ENCODE measurements at regions not wholly inside any gene's neighbourhood (a gene's known extent, or its start where the extent isn't known, plus 50 kb on each side); places are given as distances from the start of the nearest gene placed in this dataset.
"Not testable (repeated sequence)": the region's sequence is repeated elsewhere in the genome, so short reads cannot be mapped to it uniquely, and the experiment has no call there.

DNA sequence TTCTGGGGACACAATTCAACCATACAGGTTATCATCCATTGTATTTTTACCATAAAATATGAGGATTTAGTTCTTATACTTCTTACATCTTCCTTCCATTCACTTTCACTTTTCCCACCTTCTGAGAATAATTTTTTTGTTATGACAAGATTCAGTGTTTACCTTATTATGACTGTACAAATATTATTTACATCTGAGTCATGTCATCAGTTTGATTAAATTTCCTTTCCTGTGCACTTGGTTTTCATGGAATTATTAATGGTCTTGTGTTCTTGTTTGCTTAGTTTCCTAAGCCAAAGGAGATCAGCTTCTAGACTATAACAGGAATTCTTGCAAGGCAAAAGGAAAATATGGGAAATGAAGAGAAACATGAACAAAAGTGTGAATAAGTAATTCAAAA lies 366.5 kb downstream of the TMEM38B start:
- DNase-seq, result no peak

DNA sequence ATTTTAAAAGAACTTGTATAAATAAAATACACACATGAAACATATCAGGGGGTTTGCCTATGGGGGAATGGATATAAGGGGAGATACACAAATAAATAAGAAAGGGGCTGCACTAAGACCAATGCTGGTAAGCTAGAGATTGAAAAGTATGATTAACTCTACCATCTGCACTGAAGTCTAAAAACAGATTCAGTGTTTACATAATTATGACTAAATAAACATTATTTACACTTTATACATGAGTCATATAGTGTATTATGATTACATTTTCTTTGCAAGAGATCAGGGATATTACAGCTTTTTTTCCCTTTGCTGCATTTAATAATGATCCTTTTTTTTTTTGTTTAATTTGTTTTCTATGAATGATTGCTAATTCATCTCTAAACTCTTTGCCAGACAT lies 367.9 kb downstream of the TMEM38B start:
- no peak for DNase-seq

DNA sequence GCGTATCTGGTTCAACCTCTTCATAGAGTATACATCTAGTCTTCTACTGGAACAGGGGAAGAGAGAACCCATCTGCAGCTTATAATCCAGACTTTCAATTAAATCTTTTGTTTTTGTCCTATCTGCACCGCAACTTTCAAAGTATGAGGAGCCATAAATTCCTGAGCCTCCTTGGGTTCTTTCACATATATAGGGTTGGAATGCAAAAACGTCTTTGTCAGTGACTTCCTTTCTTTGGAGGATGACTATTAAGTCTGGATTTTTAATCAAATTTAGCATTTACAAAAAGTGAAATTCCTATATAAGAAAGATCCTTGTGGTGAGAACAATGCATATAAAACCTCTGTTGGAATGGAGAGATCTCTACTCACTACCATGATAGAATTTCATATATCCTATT lies 370.8 kb downstream of the TMEM38B start:
- no peak for DNase-seq

DNA sequence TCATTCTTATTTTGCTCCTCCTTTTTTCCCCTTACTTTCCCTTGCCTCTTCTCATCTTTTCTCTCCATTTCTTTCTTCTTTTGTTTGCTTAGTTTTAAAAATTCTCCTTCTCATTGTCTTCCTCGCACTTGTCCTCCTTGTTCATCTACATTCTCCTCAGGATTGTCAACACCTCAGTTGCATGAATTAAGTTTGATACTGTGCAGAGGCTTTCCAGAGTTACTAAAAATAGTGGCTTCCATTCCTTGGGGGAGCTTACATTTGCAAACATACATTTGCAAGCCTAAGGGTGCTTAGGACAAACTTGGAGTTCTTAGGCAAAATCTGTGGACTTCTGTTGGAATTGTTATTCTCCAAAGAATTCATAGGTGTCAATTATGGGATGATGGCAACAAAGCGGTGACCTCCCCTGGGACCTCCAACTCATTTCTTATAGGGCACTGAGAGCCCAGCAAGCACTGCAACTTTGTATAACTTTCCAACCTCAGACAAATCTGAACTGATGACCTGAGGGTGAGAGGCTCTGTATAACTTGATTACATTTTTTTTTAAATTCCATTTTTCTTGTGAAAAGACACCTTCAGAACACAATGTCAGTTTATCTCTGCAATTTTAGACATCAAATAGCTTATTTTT lies 371.4 kb downstream of the TMEM38B start:
- DNase-seq, result no peak

DNA sequence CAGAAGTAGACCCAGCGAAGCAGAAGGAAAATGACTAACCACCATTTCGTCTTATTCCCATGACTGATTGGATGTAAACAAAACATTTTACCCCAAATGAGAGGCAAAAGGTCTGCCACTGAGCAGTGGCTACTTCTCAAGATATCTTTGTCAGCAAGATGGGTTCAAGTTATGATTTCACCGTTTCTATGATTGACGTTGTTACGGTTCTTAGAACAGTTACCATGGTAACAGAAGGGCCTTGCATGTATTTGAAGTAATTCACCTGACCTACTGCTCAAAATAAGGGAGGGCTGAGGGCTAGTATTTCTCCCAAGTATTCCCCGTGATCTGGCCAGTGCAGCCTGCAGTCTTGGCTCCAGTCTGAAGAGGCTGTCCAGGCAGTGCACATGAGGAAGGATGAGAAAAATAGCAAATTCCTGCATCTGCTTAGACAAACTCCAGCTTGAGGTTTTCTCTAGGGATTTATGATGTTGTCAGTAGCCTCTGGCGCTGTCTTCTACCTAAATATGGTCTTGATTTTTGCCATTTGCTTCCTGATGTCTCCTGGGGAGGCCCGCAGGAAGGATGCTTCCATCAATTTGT lies 372.7 kb downstream of the TMEM38B start:
- no peak for DNase-seq

DNA sequence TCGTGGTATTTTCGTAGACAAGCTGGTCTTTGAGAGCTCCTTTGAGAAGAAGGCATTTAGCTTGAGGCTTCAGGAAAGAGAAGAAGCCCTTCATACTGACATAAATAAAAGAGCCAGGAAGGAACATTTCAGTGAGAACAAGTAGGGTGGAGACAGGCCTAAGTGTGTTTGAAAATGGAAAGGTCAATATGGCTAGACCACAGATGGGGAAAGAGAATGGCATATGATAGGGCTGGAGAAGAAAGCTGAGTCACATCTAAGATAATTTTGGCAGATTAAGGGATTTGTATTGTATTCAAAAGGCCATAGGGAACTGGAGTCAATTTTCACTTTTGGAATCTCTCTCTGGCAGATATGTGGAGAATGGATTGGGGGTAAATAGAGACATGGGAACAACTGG lies 374.9 kb downstream of the TMEM38B start:
- no peak for DNase-seq

DNA sequence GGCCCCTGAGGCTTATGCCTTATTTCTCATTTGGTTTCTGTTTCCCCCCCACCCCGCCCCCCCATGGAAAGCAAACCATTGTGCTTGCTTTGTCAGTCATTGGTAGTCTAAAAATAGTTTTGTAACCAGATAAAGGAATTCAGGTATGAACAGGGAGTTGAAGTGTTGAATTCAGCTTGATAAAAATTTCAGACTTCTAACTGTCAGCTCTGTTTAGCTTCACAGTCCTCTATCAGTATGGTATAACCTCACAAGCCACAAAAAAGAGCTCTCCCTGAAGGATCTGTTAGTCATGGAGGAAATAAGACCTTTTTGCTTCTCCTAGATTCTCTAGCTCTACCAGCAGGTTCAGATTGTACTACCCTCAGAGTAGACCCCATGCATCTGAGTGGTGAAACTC lies 378.1 kb downstream of the TMEM38B start:
- no peak for DNase-seq

DNA sequence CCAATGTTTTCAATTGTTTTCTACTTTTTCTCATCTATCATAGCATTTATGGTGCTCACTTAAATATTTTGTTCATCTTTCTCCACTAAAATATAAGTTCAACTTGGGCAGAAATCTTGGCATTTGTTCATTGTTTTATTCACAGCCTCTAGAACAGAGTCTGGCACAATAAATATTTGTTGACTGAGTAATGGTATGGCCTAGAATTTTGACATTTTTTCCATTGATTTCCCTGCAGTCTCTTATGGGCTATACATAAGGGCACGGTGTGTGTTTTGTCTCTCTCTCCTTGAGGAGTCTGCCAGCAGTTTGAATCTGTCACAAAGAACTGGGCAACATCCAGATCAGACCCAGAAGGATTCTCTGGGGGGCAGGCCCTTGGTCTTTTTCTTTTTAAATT lies 379.7 kb downstream of the TMEM38B start:
- no peak for DNase-seq

DNA sequence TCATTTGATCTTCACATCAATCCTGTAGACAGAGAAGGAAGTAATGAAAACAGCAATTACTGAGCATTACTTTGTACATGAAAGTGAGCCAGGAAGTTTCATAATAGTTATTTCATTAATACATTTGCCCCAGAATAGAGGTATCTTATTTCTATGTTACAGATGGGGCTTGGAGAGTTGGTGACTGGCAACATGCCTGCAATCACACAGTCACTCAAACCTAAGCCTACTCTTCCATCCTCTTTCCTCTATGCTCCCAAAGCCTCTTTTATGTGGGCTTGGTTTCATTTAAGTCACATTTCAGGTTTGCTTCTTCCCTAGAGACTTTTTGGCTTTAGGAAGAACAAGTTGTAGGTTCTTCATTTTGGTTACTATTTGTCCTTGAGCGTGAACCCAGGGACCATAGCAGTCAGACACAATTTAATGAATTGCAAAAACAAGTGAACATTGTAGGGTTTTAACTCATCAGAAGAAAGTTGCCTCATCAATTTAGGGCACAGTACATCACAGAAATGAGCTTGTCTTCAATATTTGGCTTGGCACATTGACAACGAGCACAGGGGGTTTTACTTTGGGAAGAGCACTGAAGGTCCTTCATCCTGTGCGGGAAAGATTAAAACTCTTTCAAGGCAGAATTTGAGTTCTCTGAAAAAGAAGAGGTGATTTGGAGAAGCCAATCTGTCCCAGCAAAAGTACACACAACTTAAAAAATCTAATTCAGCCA lies 381.1 kb downstream of the TMEM38B start:
- no peak for DNase-seq

DNA sequence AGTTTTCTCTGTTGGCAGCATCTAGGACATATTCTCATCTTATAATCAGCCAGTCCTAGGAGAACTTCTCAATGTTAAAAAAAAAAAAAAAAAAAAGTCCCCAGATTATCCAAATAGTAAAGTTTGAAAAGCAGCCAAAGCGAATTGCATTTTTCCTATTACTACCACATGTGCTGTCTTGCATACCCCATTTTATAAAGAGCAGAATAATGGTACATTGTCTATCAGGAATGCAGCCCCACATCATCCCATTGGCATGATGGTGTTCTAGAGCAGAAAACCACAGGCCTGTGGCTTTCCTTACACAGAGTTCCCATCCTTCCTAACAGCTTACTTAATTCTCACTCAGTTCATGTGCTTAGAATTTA lies 381.6 kb downstream of the TMEM38B start:
- DNase-seq, result no peak

DNA sequence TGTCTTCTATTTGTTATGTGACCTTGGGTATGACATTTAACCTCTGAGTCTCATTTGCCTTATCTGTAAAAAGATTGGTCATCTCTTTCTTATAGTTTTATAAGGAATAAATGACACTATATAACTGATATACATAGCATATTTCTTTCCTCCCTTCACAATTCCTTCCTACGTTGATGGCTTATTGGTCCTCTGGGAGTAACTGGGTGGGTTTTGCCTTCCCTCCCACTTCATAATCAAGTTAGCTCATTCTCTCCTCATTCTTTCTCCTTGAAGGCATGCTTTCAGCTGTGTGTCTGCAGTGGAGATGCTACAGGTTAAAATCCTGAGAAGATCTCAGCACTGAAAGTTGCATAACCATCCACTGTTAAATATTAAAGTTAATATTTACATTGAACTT lies 382.4 kb downstream of the TMEM38B start:
- no peak for DNase-seq

DNA sequence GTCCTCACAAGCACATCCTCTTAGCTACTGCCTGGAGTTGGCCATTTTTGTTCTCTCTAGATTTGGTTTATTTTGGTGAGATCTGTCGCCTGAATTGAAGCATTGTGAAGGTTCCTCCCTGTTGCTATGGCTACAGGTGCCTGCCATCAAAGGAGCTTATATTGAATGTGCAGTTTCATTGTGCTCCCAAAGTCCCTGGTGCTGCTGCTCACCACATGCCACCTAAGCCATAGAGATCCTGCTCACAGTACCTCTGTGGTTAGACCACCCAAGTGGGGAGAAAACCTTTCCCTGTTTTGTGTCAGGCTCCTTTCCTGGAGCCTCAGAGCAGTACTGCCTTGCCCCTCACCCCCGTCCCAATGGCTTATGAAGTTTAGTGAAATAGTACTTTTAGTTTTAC lies 383.4 kb downstream of the TMEM38B start:
- no peak for DNase-seq

DNA sequence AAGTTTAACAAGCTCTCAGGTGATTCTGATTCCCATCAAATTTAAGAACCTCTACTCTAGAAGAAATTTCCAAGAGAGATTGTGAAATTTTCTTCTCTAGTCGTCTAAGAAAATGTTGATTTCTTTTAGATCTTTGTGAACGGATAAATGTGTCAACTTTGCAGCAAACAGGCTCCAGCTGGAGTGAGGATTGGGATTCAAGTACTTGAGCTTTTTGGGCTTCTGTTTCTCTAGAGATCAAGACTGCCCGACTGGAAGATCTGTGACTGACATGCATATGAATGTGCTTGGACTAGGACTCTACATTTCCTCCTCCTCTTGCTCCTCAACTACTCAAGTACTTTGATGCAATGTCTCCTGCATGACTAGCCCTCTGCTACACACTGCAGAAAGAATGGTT lies 388.3 kb downstream of the TMEM38B start:
- no peak for DNase-seq

DNA sequence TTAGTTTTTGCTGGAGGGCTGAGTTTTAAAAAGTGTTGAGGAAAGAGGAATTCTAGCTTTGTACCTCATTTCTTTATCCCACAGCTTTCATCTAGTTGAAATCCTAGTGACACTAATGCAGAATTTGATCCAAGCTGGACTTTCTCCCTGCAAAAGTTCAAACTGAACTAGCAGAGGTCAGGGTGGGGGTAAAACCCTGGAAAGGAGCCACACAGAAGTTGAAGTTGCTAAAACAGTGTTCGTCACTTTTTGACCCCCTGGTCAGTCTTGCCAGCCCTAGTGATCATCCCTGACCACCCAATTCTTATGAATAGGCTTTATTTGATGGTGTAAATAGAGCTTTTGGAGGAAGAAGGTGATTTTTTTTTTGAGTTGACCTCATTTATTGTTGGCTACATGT lies 390.4 kb downstream of the TMEM38B start:
- DNase-seq, result no peak

DNA sequence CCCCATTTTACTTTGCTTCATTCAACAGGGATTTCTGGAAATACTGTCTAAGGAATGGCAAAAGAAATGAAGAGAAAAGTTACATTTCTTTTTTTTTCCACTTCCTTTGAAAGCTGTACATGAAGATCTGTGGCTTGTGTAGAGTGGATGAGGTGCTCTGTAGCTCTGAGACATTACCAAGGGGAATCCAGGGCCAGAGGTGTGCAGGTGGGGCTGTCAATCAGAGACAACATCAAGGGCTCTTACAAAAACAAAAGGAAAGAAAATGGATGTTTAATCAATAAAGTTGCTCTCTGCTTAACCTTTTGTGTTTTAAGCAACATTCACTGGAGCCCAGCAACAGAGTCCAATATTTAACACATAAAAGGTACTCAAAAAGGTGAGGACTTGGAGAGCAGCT lies 391.1 kb downstream of the TMEM38B start:
- DNase-seq, result no peak

DNA sequence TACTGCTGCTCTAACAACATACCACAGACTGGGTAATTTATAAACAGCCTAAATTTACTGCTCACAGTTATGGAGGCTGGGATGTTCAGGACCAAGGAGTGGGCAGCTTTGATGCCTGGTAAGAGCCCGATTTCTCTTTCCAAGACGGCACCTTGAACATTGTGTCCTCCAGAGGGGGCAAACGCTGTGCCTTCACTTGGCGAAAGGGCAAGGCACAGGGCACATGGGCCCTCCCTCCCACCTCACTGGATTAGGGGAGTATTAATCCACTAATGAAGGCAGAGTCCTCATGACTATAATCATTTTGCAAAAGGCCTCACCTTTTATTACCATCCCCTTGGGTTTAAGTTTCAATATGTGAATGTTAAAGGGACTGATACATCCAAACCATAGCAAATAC lies 397.7 kb downstream of the TMEM38B start:
- DNase-seq, result no peak

DNA sequence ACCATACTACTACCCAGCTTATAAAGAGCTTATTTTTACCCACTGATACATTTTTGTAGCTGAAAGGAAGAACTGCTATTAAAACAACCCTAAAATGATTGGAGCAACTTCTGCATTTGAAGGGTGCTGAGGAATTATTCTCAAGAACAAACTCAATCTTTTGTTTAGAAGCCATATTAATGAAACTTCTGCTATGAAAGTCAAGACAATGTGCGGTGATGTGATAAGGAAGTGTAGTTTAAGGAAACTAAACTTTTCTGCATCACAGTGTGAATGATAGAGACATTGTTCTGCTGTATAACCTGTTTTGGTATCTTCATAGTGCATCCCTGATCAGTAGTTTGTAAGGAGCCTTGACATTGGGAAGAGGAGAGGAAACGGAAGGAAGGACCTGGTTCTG lies 408.5 kb downstream of the TMEM38B start:
- no peak for DNase-seq

DNA sequence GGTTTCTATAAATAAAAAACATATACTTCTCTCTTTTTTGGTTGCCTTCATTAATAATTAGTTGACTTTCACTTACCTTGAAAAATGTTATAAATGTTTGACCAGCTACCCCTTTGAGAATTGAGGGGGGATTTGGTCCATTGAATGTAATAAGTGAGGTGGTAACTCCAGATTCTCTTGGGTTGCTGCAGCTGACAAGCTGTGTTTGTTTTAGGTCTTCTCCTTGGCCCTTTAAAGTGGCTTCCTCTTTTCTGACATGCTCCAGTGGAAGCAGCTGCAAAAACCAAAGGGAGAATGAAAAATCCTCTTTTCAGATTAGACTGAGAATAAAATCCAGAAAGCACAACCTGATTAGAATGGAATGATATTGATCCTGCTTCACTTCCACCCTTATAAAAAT lies 410.5 kb downstream of the TMEM38B start:
- no peak for DNase-seq

DNA sequence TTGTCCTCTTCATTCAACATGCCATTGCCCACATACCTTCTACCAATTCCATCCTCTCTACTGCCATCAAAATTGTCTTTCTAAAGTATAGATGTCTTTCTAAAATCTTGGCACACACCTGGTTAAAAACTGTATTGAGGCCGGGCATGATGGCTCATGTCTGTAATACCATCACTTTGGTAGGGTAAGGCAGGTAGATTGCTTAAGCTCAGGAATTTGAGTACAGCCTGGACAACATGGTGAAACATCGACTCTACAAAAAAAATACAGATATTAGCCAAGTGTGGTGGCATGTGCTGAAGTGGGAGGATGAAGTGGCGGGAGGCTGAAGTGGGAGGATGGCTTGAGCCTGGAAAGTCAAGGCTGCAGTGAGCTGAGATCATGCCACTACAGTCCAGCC lies 412.1 kb downstream of the TMEM38B start:
- DNase-seq, result no peak

DNA sequence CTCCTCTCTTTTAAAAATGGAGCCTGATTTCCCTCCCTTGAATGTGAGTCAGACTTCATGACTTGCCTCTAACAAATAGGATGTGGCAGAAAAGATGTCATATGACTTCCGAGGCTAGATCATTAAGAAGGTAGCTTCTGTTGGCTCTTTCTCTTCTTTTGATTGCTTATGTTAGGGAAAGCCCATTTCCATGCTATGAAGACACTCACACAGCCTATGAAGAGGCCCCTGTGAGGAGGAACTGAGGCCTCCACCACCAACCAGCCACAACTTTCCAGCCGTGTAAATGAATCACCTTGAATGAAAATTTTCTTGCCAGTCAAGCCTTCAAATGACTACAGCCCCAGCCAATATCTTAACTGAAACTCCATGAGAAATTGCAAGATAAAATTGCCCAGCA lies 413.4 kb downstream of the TMEM38B start:
- DNase-seq, result no peak

DNA sequence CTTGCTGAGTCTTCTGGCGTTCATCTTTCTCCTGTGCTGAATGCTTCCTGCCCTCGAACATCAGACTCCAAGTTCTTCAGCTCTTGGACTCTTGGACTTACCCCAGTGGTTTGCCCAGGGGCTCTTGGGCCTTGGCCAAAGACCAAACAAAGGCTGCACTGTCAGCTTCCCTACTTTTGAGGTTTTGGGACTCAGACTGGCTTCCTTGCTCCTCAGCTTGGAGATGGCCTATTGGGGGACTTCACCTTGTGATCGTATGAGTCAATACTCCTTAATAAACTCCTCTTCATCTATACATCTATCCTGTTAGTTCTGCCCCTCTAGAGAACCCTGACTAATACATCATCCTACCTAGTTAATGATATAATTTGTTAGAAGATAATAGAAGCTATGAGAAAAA lies 415.4 kb downstream of the TMEM38B start:
- DNase-seq, result not testable (repeated sequence)

DNA sequence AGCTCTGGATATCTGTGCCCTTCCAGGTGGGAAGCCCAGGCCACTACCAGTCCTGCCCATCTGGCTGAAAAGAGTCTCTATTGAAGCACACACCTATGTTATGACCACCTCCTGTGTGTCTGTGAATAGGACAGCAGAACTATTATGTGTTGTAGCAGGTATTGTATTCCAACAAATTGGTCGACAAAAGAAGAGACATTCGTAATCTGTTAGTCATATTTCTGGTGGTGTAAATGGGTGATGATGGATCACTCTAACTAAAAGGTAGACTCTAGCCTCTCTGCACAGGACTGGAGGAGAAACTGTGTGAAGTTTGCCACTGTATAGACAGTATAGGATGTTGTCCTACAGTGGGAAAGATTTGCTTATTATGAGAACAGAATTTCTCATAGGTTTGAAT lies 416.1 kb downstream of the TMEM38B start:
- DNase-seq, result no peak

DNA sequence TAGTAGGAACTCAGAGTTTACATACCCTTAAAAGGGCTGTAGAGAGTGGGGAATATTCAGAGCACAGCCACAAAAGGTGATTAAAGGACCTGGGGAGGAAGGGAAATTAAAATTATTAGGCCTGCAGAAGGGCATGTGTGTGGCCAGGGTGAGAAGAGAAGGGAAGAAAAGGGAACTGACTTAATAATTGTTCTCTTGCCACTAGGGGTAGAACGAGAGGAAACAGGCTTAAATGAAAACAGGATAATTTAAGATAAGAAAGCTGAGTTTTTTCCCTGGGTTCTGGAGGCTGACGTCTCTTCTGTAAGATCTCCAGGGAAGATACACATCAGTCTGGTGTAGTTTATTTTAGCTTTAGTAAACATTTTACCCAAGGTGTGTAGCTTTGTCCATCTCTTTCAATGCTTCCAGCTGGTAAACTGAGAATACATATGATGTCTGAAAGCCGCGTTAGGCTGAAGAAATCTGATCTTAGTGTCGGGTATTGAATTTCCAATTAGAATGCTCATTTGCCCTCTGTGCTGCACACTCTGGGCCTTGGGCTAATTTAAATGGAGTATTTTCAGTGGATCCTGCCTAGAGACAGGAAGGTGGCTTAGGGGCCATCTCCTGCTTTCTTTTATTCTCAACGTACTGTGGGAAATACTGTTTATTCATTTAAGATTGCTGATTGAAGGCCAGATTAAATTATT lies 416.8 kb downstream of the TMEM38B start:
- no peak for DNase-seq

DNA sequence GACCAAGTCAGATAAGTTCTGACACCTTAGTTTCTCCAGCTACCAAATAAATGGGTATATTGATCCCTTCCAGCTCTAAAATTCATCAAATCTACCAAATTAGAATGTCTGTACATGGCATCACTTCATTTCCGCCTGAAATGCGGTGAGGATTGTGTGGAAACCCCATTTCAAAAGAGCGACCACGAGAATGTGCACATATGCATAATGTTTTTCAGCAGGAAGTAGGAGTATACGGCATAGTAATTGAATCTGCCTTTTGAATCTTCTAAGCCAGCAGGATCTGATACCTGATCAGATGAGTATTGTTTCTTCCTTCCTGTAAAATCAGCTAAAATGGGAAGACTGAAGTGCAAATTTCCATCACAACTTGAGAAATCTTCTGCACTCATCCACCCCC lies 418.6 kb downstream of the TMEM38B start:
- no peak for DNase-seq
